AG09319 (cell line): ENCODE measurements at regions not wholly inside any gene's neighbourhood (a gene's known extent, or its start where the extent isn't known, plus 50 kb on each side); places are given as distances from the start of the nearest gene placed in this dataset.

Source experiments
- DNase-seq: peaks from one replicate; pipeline ENCODE4 v3.0.0-alpha.2; 2010; ENCODE audit warnings: low read depth; ENCODE audit errors: extremely low read depth
- CTCF ChIP-seq: IDR thresholded peaks from 2 replicates; pipeline ENCODE4 v1.5.1; 2011; ENCODE audit warnings: low read depth, mild to moderate bottlenecking, inconsistent platforms, low read length, moderate library complexity

DNA sequence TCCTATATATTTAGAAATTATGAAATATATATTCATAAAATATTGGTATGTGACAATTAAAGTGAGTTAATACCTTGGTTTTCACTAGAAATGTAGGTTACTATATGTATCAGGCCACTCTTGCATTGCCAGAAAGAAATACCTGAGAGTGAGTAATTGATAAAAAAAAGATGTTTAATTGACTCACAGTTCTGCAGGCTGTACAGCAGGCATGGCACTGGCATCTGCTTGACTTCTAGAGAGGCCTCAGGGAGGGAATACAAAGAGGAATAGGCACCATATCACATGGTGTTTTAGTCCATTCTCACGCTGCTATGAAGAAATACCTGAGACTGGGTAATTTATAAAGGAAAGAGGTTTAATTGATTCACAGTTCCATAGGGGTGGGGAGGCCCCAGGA is 1560.6 kb downstream of the STIM2 start:
- DNase-seq: no peak
- TF ChIP-seq CTCF: no peak

- no peak for TF ChIP-seq CTCF
- no peak for DNase-seq
These were observed 1565.6 kb downstream of the STIM2 start for GRCh38 chr4:28426251-28426650.

- TF ChIP-seq CTCF: no peak
- DNase-seq: no peak
These were observed 1566.9 kb downstream of the STIM2 start for GRCh38 chr4:28427306-28428085.

DNA sequence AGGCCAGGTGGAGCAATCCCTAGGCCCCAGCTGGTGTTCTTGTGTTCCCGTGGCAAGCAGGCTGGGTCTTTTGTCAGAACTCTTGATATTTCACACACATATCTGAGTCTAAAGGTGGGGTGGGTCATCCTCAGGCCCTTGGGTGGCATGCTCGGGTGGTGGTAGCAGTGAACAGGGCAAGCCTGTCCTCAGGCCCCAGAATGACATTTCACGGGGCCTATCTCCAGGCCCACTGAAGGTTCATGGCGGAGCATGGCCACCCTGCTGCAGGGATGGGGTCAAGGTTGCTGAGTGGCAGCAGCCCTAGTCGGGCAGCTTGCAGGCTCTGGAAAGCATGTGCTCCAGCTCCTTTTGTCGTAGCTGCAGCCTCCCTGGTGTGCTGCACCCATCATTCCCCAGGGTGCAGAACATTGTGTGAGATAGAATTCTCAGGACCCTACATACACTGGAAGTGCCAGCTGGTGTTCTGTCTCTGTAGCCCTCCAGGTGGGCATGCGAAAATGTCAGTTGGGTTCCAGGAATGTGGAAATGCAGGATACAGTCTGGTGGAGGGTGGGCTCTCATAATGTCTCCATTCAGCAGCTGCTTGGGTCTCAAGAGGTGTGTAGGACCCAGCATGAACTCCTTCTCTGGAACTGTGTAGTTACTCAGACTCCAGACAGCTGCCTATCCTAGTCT is 1571.8 kb downstream of the STIM2 start:
- no peak for DNase-seq
- no peak for TF ChIP-seq CTCF

DNA sequence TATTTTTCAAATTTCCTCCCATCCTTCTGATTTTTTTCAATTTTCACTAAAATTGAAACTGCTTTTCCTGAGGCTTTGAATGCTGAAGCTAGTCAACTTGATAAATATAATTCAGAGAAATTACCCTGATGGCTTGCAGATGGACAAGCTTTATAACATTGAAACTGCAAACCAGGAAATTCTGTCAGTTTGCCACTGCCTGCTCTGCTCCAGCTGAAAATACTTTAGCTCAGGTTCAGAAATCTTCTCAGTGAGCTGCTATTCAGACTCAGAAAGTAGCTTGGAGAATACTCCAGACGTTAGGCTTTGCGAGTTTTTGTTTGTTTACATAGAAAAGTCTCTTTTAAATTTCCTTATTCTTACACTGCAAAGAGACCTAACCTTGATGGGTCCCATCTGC is 1574.7 kb downstream of the STIM2 start:
- TF ChIP-seq CTCF: no peak
- no peak for DNase-seq

DNA sequence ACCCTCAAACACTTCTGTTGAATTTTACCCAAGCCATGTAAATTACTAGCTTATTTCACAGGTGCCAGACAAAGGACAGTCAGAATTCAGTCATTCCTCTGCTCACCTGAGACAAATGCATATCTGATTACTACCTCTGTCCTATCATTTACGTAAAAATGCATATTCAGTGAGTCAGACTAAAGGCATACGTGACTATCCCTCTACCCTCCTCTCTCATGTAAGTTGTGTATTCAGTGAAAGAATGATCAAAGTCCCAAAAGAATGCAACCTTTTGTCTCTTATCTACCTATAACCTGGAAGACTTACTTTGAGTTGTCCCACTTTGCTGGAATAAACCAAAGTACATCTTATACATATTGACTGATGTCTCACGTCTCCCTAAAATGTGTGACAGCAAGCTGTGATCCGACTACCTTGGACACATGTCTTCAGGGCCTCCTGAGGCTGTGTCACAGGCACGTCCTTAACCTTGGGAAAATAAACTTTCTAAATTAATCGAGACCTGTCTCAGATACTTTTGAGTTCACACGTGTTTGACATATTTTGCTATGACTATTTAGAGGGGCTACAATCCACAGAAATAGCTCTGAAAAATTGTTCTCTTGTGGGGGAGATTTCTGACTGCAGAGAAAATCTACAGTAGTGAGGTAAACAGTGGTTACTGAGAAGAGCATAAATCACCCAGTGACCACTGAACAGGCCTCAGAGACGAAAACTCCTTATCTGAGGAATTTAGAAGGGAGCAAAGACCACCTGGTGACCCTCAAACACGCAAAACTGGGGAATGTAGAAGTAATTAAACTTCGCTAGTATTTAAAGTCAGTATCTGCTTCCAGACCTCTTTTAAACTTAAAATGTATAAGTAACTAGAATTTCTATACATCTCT is 1575.8 kb downstream of the STIM2 start:
- no peak for DNase-seq
- TF ChIP-seq CTCF: no peak
